ENCODE measurements at regions not wholly inside any gene's neighbourhood (a gene's known extent, or its start where the extent isn't known, plus 50 kb on each side); places are given as distances from the start of the nearest gene placed in this dataset.

- no peaks in the 10 kb centered on the region for H3K9me3 Mint-ChIP-seq
- peak overlapping the region; percentile 90 for H3K27ac Mint-ChIP-seq
- ATAC-seq: no peak
- peaks cover 19% of the 10 kb centered on the region for H3K27me3 Mint-ChIP-seq
- no peak overlapping the region for H3K4me3 Mint-ChIP-seq
- no peaks in the 10 kb centered on the region for H3K36me3 Mint-ChIP-seq
- peaks cover 77% of the 10 kb centered on the region for H3K4me1 Mint-ChIP-seq
Observed at GRCh38 chr21:43307677-43308070, 119.3 kb downstream of the SIK1 start.

GRCh38 chr21:43306911-43307676 lies 119.8 kb downstream of the SIK1 start:
- Mint-ChIP-seq H3K4me3 (peak overlapping the region; percentile 36), H3K27ac (peak overlapping the region; percentile 90), H3K27me3 (peaks cover 20% of the 10 kb centered on the region), H3K9me3 (no peaks in the 10 kb centered on the region), H3K4me1 (peaks cover 71% of the 10 kb centered on the region), H3K36me3 (no peaks in the 10 kb centered on the region)
- peak; percentile 88 for ATAC-seq

GRCh38 chr21:43306391-43306790 lies 120.5 kb downstream of the SIK1 start:
- peaks cover 65% of the 10 kb centered on the region for H3K4me1 Mint-ChIP-seq
- peak overlapping the region; percentile 90 for H3K27ac Mint-ChIP-seq
- no peak overlapping the region for H3K4me3 Mint-ChIP-seq
- no peak for ATAC-seq
- H3K36me3 Mint-ChIP-seq: no peaks in the 10 kb centered on the region
- H3K27me3 Mint-ChIP-seq: peaks cover 20% of the 10 kb centered on the region
- H3K9me3 Mint-ChIP-seq: no peaks in the 10 kb centered on the region

- Mint-ChIP-seq H3K9me3 (no peaks in the 10 kb centered on the region), H3K36me3 (no peaks in the 10 kb centered on the region), H3K27me3 (peaks cover 20% of the 10 kb centered on the region), H3K4me3 (no peak overlapping the region), H3K27ac (peak overlapping the region; percentile 90), H3K4me1 (peaks cover 64% of the 10 kb centered on the region)
- no peak for ATAC-seq
Observed at GRCh38 chr21:43305811-43306311, 121.1 kb downstream of the SIK1 start.

- H3K27me3 Mint-ChIP-seq: peaks cover 20% of the 10 kb centered on the region
- H3K27ac Mint-ChIP-seq: peak overlapping the region; percentile 90
- H3K4me3 Mint-ChIP-seq: no peak overlapping the region
- peaks cover 64% of the 10 kb centered on the region for H3K4me1 Mint-ChIP-seq
- H3K36me3 Mint-ChIP-seq: no peaks in the 10 kb centered on the region
- ATAC-seq: no peak
- no peaks in the 10 kb centered on the region for H3K9me3 Mint-ChIP-seq
Observed at GRCh38 chr21:43305336-43305665, 121.6 kb downstream of the SIK1 start.

GRCh38 chr21:43304621-43305335 lies 122.2 kb downstream of the SIK1 start:
- peaks cover 20% of the 10 kb centered on the region for H3K27me3 Mint-ChIP-seq
- peak overlapping the region; percentile 90 for H3K27ac Mint-ChIP-seq
- no peaks in the 10 kb centered on the region for H3K9me3 Mint-ChIP-seq
- no peaks in the 10 kb centered on the region for H3K36me3 Mint-ChIP-seq
- peaks cover 64% of the 10 kb centered on the region for H3K4me1 Mint-ChIP-seq
- no peak for ATAC-seq
- no peak overlapping the region for H3K4me3 Mint-ChIP-seq

- no peak for ATAC-seq
- Mint-ChIP-seq H3K36me3 (no peaks in the 10 kb centered on the region), H3K27me3 (peaks cover 24% of the 10 kb centered on the region), H3K4me3 (no peak overlapping the region), H3K27ac (peak overlapping the region; percentile 53), H3K9me3 (no peaks in the 10 kb centered on the region), H3K4me1 (peaks cover 59% of the 10 kb centered on the region)
Observed at GRCh38 chr21:43304206-43304605, 122.7 kb downstream of the SIK1 start.

GRCh38 chr21:43303275-43304178 lies 123.4 kb downstream of the SIK1 start:
- H3K9me3 Mint-ChIP-seq: no peaks in the 10 kb centered on the region
- peaks cover 31% of the 10 kb centered on the region for H3K27me3 Mint-ChIP-seq
- peak; percentile 1 for ATAC-seq
- H3K36me3 Mint-ChIP-seq: no peaks in the 10 kb centered on the region
- H3K4me1 Mint-ChIP-seq: peaks cover 53% of the 10 kb centered on the region
- H3K27ac Mint-ChIP-seq: peak overlapping the region; percentile 53
- no peak overlapping the region for H3K4me3 Mint-ChIP-seq

- no peaks in the 10 kb centered on the region for H3K36me3 Mint-ChIP-seq
- H3K27ac Mint-ChIP-seq: no peak overlapping the region
- no peak overlapping the region for H3K4me3 Mint-ChIP-seq
- no peak for ATAC-seq
- peaks cover 34% of the 10 kb centered on the region for H3K27me3 Mint-ChIP-seq
- H3K4me1 Mint-ChIP-seq: peaks cover 48% of the 10 kb centered on the region
- H3K9me3 Mint-ChIP-seq: no peaks in the 10 kb centered on the region
Observed at GRCh38 chr21:43302769-43303168, 124.2 kb downstream of the SIK1 start.

- H3K27me3 Mint-ChIP-seq: peaks cover 40% of the 10 kb centered on the region
- H3K4me1 Mint-ChIP-seq: peaks cover 48% of the 10 kb centered on the region
- H3K36me3 Mint-ChIP-seq: no peaks in the 10 kb centered on the region
- no peak overlapping the region for H3K27ac Mint-ChIP-seq
- H3K4me3 Mint-ChIP-seq: no peak overlapping the region
- ATAC-seq: no peak
- no peaks in the 10 kb centered on the region for H3K9me3 Mint-ChIP-seq
Observed at GRCh38 chr21:43302062-43302700, 124.8 kb downstream of the SIK1 start.

GRCh38 chr21:43301409-43302061 lies 125.4 kb downstream of the SIK1 start:
- Mint-ChIP-seq H3K36me3 (no peaks in the 10 kb centered on the region), H3K9me3 (no peaks in the 10 kb centered on the region), H3K4me1 (peaks cover 48% of the 10 kb centered on the region), H3K27ac (no peak overlapping the region), H3K4me3 (no peak overlapping the region), H3K27me3 (peaks cover 44% of the 10 kb centered on the region)
- ATAC-seq: no peak

GRCh38 chr21:43300496-43301408 lies 126.2 kb downstream of the SIK1 start:
- no peaks in the 10 kb centered on the region for H3K36me3 Mint-ChIP-seq
- H3K27ac Mint-ChIP-seq: no peak overlapping the region
- ATAC-seq: no peak
- H3K4me3 Mint-ChIP-seq: no peak overlapping the region
- H3K4me1 Mint-ChIP-seq: peaks cover 46% of the 10 kb centered on the region
- peaks cover 52% of the 10 kb centered on the region for H3K27me3 Mint-ChIP-seq
- peaks cover under 1% of the 10 kb centered on the region for H3K9me3 Mint-ChIP-seq

- Mint-ChIP-seq H3K4me3 (no peak overlapping the region), H3K4me1 (peaks cover 46% of the 10 kb centered on the region), H3K9me3 (peaks cover 5% of the 10 kb centered on the region), H3K36me3 (no peaks in the 10 kb centered on the region), H3K27me3 (peaks cover 63% of the 10 kb centered on the region), H3K27ac (no peak overlapping the region)
- ATAC-seq: no peak
Observed at GRCh38 chr21:43299441-43300277, 127.3 kb downstream of the SIK1 start.

All from stimulated activated memory B cell treated with anti-CD40 and anti-IgM and Interleukin-4, amounts not matched to agents 10 μg/mL and 1 μg/mL and 100 μg/mL, for 72 hours (primary cell).